ENCODE measurements at regions not wholly inside any gene's neighbourhood (a gene's known extent, or its start where the extent isn't known, plus 50 kb on each side); places are given as distances from the start of the nearest gene placed in this dataset.
"Not testable (repeated sequence)": the region's sequence is repeated elsewhere in the genome, so short reads cannot be mapped to it uniquely, and the experiment has no call there.

GRCh38 chr7:29619111-29619510 lies 55.5 kb downstream of the PRR15 start:
- no peak for DNase-seq (ENCODE audit: low read depth in 2 of 3, low spot score in 2 of 3)

DNA sequence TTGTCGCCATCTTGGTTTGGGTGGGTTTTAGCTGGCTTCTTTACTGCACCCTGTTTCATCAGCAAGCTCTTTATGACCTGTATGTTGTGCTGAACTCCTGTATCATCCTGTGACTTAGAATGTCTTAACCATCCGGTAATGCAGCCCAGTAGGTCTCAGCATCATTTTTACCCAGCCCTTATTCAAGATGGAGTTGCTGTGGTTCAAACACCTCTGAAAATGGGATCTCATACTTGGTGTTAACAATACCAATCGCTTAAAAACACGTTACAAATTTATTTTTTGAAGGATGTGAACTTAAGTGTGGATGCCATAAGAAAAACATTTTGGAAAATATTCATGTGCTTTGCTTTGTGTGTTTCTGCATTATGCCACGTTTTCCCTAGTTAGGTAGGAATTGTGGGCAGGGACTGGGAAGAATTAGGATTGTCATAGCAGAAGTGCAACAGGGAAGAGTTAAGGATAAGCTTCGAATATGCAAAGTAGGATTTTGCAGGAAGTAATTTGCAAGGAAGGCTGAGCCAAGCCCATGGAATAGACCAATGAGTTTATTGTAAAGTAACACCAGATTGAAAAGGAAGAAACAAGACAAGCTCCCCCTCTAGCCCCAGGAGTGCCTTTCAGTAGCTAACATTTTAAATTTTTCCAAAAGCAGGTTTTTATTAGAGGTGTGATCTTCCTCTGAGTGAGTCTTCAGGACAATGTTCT lies 56.4 kb downstream of the PRR15 start:
- no peak for DNase-seq (ENCODE audit: low read depth in 2 of 3, low spot score in 2 of 3)

DNA sequence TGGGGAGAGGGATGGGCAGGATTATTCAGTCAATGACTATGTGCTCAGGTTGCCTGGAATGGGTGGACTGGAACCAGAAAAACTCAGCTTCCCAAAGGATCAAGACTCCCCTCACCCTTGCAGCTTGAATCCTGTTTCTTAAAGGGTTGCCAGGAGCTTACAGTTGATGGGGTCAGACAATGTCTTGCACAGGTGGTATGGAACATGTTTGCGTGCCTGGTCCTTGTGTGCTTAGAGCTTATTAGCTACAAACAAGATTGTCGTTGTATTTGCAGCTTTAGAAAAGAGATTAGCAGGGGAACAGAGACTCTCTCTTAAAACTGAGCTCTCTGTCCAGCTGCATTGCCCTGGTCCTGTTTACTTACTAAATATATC lies 56.9 kb downstream of the PRR15 start:
- no peak for DNase-seq (ENCODE audit: low read depth in 2 of 3, low spot score in 2 of 3)

DNA sequence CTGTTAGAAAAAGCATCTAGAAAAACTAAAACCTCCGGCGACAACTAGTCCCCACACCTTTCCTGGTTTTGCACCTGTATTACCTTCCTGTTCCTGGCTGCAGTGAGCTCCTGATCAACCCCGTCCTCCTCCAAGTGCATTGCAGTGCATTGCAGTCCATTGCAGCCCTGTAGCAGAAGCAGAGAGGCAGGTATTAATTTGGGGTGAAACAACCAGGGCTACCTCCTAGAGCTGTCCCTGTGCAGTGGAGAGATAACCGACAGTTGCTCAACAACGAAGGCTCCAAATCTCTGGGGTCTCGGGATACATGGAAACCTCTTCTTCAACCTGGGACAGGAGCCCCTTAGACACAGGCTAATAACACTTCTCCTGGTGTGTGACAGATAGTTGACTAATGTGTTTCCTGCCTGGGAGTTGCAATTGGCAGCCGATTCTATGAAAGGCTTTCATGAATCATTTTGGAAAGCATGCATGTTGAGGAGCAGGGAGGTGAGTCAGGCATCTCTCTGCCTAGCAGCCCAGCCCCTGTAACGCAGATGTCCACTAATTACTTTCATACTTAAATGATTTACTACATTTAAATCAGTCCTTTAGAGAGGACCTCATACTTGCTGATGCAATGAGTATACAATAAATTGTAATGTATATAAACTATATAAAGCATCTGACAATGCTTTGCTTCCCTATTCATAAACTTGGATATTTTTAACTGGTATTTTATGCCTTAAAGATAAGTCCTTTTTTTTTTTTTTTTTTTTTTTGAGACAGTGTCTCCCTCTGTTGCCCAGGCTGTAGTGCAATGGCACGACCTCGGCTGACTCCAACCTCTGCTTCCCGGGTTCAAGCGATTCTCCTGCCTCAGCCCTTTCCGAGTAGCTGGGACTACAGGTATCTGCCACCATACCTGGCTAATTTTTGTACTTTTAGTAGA lies 59.0 kb downstream of the PRR15 start:
- DNase-seq (ENCODE audit: low read depth in 2 of 3, low spot score in 2 of 3): no peak

DNA sequence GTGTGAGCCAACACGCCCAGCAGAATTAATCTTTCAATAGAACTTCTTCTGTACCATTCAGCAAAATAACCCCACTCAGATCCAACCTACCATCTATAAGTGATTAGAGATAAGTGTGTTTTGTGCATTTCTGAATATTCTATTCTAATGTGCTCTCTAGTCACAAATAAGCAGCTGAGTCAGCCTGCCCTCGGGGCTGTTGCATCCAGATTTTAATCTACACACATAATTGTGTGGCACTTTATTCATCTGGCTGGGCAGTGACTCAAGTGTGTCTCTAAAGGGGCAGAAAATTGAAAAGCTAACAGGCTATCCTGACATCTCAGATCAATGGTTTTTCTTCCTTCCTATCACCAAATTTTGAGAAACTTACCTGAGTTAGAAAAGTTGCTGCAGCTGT lies 60.3 kb downstream of the PRR15 start:
- no peak for DNase-seq (ENCODE audit: low read depth in 2 of 3, low spot score in 2 of 3)

- no peak for DNase-seq (ENCODE audit: low read depth in 2 of 3, low spot score in 2 of 3)
These were observed 63.1 kb downstream of the PRR15 start for GRCh38 chr7:29626730-29627129.

DNA sequence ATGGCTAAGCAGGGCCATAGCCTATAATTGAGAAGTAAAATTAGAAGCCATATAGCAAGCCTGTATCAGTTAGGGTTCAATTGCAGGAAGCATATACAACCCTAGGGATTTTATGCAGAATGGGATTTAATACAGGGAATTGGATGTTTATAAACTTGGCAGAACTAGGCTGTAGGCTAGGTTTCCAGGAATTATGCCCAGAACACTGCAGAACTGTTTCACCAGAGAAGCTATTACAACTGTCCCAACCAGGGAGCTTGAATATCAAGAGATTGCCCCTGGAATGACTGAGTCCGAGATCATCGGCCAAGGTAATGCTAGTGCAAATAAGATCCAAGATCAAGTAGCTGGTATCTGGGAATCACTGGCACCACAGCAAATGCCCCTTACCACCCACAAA lies 64.0 kb downstream of the PRR15 start:
- DNase-seq (ENCODE audit: low read depth in 2 of 3, low spot score in 2 of 3): no peak

GRCh38 chr7:29629507-29629906 lies 65.9 kb downstream of the PRR15 start:
- DNase-seq (ENCODE audit: low read depth in 2 of 3, low spot score in 2 of 3): no peak

DNA sequence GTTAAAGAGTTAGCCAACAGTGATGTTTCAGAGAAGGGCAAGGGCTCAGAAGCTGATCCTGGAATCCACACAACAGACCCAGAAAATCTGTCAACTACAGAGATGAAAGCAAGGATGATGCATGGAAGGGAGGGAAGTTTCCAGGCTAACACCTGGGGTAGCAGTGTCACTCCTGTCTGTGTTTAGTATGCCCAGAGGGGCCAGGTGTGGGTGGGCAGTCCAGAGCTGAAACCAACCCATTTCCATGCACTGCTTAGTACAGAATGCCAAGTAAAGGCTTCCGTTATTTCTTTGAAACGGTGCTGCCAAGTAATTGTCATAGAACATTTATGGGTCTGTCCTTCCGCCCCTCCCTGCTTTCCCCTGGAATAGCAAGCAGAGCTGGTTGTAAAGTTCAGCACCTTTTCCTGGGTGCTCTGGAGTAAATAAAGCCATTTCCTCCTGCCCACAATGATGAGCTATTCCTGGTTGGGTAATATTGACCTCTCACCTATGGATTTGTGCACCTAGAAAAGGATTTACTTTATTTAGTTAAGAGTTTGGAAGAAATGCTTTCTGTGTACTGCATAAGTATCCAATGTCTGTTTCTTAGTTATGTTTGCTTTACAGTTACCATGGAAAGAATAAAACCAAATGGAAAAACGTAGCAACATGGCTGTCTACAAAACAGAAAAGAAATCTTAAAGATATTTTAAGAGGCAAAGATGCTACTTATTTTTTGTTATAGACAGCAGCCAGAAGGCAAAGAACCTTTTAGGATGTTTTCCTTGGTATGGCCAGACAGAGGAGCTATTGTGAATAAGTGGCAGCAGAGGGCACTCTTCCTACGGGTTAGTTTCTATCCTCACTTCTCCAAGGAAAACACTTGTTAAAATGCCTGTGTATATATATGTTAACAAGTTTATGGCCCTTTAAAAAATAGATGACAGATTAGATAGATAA lies 71.7 kb downstream of the PRR15 start:
- DNase-seq (ENCODE audit: low read depth in 2 of 3, low spot score in 2 of 3): not testable (repeated sequence)

DNA sequence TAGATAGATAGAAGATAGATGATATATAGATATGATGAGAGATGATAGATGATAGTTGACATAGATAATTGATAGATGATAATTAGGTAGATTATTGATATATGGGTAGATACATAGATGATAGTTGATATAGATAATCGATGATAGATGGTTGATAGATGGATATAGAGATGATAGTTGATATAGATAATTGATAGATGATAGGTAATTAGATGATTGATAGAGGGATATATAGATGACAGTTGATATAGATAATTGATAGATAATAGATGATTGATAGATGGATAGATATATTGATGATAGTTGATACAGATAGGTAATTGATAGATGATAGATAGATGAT lies 72.3 kb downstream of the PRR15 start:
- DNase-seq (ENCODE audit: low read depth in 2 of 3, low spot score in 2 of 3): no peak

- no peak for DNase-seq (ENCODE audit: low read depth in 2 of 3, low spot score in 2 of 3)
These were observed 73.7 kb downstream of the PRR15 start for GRCh38 chr7:29637374-29637773.

DNA sequence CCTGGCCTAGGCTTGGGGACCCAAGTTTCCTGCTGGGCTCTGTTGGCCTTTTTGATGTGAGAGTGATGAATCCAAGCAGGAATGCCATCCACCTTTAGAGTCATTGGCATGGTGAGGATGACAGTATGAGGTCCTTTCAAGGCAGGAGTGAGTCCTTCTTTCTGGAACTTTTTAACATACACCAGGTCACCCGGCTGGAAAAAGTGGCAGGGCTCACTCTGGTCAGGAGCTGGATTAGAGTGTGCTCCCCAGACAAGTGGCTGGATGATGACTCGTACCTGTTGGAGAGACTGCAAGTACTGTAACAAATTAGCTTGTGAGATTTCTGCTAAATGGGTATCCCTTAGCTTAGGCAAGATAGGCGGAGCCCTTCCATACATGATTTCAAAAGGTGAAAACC lies 75.2 kb downstream of the PRR15 start:
- DNase-seq (ENCODE audit: low read depth in 2 of 3, low spot score in 2 of 3): not testable (repeated sequence)

GRCh38 chr7:29639386-29639785 lies 75.8 kb downstream of the PRR15 start:
- no peak for DNase-seq (ENCODE audit: low read depth in 2 of 3, low spot score in 2 of 3)

DNA sequence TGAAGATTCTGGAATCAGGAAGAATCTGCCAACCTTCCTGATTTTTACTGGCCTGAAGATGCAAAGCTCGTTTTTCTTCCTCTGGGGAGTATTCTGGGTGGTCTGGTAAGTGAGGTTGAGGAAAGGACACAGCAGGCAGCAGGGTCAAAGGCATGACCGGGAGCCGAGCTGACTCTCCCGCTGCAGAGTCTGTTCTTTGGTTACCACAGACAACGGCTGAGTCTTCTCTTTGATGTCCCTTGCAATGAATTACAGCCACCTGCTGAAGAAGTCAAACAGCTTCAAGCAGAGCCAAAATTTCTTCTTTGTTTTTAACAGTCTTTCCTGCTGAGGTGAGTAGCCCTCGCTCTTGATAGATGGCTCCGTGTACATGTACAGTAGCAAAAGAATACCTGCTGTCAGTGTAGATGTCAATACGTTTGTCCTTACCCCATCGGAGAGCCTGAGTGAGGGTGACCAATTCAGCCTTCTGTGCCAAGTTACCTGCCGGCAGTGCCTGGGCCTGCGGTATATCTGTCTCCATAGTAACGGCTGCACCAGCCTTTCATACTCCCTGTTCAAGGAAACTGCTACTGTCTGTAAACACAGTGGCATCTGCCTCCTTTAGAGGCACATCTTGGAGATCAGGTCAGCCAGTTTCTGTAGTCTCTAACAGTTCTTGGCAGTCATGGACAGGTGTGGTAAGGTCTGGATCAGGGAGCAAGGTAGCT lies 76.4 kb downstream of the PRR15 start:
- DNase-seq (ENCODE audit: low read depth in 2 of 3, low spot score in 2 of 3): no peak

DNA sequence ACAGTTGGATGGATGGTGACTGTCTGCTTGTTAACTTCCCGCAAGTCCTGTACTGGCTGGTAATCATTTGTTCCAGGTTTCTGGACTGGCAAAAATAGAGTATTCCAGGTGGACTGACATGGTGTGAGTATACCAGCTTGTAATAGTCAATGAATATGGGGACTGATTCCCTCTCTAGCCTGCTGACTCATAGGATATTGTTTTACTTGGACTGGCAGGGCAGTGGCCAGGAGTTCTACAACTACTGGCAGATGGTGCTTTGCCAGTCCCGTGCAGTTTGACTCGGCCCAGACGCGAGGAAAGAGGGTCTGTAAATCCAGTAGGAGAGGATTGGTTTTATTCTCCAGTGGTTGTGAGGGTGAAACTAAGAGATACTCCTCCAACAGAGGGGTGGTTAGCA lies 78.0 kb downstream of the PRR15 start:
- no peak for DNase-seq (ENCODE audit: low read depth in 2 of 3, low spot score in 2 of 3)

DNA sequence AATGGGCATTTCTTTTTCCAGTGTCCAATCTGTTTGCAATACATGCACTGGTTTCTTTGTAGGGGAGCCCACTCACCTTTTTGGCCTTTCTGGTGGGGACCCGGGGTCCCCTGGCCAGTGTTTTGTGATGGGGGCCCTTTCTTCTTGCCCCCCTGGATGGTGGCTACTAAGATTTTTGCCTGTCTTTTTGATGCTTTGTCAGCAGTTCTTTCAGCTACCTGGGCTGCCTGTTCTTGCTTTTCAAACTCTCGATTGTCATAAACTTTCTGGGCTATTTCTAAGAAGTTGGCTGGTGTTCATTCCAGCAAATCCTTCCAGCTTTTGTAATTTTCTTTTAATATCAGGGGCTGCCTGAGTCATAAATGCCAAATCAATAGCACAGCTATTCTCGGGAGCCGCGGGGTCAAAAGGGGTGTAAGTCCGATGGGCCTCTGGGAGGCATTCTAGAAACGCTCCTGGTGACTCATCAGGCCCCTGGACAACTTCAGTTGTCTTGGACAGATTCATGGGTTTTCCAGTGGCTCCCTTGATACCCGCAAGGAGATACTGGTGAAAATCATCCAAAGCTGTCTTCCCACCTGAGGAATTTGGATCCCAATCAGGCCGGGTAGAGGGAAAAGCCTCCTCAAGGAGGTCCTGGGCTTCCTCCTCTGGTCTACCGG lies 79.0 kb downstream of the PRR15 start:
- no peak for DNase-seq (ENCODE audit: low read depth in 2 of 3, low spot score in 2 of 3)

DNA sequence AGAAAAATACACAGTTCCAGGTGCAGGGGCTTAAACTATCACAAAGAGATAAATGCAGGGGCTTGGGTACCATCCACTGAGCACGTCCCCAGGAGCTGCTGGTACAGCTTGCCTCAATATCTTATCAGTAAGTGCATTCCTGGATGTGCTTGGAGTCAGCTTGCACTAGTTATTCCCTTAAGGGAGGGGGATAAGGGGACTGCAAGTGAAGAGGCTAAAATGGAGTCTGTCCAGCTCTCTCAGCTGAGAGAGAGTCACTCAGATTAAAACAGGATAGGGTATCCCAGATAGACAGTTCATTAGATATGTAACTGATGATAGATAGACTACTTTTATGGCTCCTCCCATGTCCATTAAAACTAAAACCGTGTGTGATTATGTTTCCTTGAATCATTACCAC lies 82.5 kb downstream of the PRR15 start:
- not testable (repeated sequence) for DNase-seq (ENCODE audit: low read depth in 2 of 3, low spot score in 2 of 3)

- no peak for DNase-seq (ENCODE audit: low read depth in 2 of 3, low spot score in 2 of 3)
These were observed 83.5 kb downstream of the PRR15 start for GRCh38 chr7:29647020-29647654.

DNA sequence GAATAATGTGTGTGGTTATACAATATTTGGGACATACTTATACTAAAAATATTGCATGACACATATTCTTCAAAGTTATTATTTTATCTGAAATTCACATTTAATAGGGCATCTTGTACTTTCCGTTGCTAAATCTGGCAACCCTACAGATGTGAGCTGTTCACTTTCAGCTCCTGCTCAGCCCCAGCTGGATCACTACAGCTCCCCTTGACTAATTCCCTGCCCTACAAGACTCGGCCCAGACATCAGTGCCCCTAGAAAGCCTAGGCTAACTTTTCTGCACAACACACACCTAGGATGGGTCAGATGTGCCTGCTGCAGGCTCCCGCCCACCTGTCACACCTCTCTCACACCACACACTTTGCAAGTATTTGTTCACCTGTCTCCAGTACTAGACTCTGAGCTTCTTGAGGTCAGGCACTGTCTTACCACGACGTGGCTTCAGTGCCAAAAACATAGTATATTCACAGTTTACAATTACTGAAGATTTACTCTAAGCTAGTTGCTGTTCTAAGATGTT lies 84.1 kb downstream of the PRR15 start:
- not testable (repeated sequence) for DNase-seq (ENCODE audit: low read depth in 2 of 3, low spot score in 2 of 3)

All from activated CD8-positive, alpha-beta memory T cell treated with anti-CD3 and anti-CD28 coated beads for 48 hours (primary cell).